HAP-1 (cell line): ENCODE measurements at regions not wholly inside any gene's neighbourhood (a gene's known extent, or its start where the extent isn't known, plus 50 kb on each side); places are given as distances from the start of the nearest gene placed in this dataset.
"Not testable (repeated sequence)": the region's sequence is repeated elsewhere in the genome, so short reads cannot be mapped to it uniquely, and the experiment has no call there.

Experiments used
- DNase-seq, 2 experiments: peaks; one replicate each; pipeline ENCODE4 v3.0.0-alpha.2; 2016 to 2020; ENCODE audit warnings: low spot score in 2 of 2
- H3K27me3 ChIP-seq: fragments of 250-450 bp; sonication (Bioruptor Pico); 2 replicates; pipeline ENCODE4 v1.5.1; 2020; ENCODE audit warnings: low read depth, mild to moderate bottlenecking, moderate library complexity
- H3K36me3 ChIP-seq: fragments of 250-450 bp; sonication (Bioruptor Pico); replicated peaks from 2 replicates; pipeline ENCODE4 v1.5.1; 2020; ENCODE audit warnings: mild to moderate bottlenecking
- H3K4me1 ChIP-seq: fragments of 250-450 bp; sonication (Bioruptor Pico); 2 replicates; pipeline ENCODE4 v1.5.1; 2020; ENCODE audit warnings: mild to moderate bottlenecking
- H3K4me3 ChIP-seq: fragments of 250-450 bp; sonication (Bioruptor Pico); 2 replicates; pipeline ENCODE4 v1.5.1; 2020; ENCODE audit warnings: mild to moderate bottlenecking, moderate library complexity
- H3K9me3 ChIP-seq: fragments of 250-450 bp; sonication (Bioruptor Pico); 2 replicates; pipeline ENCODE4 v1.5.1; 2020; ENCODE audit warnings: mild to moderate bottlenecking, moderate library complexity
- in situ Hi-C: fragments of 300-500 bp; cut with MboI; formaldehyde crosslinking; loops from 3 replicates; pipeline ENCODE4 v1.14.3; 2020; ENCODE audit warnings: low sequenced_read_pairs, inconsistent platforms, mixed read lengths

DNA sequence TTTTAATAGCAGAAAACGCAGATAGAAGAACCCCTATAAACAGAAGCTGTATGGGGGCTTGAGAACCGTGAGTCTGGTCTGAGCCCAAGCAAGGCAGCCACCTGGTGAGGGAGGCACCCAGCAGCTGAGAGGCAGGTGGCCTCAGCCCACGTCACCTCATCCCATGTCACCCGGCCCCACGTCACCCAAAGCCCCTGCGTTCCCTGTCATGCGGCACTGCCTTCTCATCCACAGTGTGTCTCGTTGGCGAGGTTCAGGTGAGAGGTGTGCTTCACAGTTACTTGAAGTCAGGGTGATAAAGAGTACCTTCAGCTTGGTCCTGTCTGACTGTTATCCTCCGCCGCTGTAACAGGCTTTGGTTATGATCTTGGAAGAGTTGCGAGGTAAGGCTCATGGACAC, 80.6 kb upstream of the IRX4 start:
- H3K36me3 ChIP-seq, result no peaks in the 10 kb centered on the region
- no peaks in the 10 kb centered on the region for H3K4me1 ChIP-seq
- no peaks in the 10 kb centered on the region for H3K27me3 ChIP-seq
- DNase-seq, result no peak
- no peaks in the 10 kb centered on the region for H3K9me3 ChIP-seq
- no peak overlapping the region for H3K4me3 ChIP-seq
- in situ Hi-C loops, result no loop called here

DNA sequence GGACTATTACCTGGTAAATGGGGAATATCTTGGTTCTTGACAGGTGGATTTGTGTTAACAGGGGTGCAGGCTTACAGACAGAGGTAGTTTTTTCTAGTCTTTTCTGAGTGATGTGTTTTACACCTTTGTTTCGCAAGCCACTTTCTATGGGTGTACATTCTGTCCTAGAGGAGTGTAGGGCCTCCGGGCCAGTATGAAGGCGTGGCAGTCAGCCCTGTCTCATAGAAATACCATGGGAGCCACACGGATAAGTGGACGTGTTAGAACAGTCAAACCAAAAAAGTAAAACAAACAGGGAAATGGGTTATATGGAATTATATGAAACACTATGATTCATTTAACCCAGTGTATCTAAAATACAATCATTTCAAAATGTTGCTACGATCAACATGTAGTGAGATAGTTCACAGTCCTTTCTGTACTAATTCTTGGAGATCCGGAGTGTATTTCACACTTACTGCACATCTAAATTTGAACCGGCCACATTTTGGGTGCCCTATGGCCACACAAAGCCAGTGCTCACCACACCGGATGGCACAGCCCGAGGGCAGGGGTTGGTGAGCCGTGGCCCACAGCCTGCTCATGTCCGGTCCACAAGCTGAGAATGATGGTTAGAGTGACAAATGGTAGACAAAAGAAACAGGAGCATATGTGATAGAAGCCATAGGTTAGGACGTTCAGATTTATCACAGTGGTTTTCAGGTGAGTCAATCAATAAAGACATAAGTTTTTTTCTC, 80.1 kb upstream of the IRX4 start:
- Histone ChIP-seq H3K36me3 (no peaks in the 10 kb centered on the region), H3K4me1 (no peaks in the 10 kb centered on the region), H3K27me3 (no peaks in the 10 kb centered on the region), H3K4me3 (no peak overlapping the region), H3K9me3 (no peaks in the 10 kb centered on the region)
- in situ Hi-C loops, result no loop called here
- no peak for DNase-seq

DNA sequence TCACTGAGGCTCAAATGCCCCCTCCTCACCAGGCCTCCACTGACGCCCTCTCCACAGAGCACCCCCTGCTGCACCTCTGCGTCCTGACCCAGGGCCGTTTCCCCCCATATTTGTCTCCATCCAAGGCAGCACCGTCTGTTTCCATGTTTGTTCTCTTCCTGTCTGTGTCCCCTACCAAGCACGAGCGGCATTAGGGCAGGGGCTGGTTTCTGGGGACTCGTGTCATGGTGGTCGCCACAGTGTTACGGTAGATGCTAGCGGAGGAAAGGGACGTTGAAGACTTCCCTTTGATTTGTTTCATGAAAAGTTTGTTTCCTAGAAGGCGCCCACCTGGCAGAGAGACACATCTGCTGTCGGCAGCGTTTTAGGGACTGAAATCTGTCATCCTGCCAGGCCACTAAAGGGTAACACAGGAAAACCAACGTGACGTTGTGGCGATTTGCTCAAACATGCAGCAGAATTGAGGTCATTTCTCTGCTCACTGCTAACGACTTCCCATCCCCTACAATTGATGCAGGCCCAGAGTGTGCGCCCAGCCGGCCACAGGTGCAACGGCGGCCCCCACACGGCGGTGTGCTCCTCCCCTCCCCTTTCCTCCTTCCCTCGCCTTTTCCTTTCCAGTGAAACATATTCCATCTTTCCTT, 79.3 kb upstream of the IRX4 start:
- Histone ChIP-seq H3K36me3 (no peaks in the 10 kb centered on the region), H3K4me3 (no peak overlapping the region), H3K4me1 (no peaks in the 10 kb centered on the region), H3K9me3 (no peaks in the 10 kb centered on the region), H3K27me3 (no peaks in the 10 kb centered on the region)
- no peak for DNase-seq
- in situ Hi-C loops, result no loop called here

DNA sequence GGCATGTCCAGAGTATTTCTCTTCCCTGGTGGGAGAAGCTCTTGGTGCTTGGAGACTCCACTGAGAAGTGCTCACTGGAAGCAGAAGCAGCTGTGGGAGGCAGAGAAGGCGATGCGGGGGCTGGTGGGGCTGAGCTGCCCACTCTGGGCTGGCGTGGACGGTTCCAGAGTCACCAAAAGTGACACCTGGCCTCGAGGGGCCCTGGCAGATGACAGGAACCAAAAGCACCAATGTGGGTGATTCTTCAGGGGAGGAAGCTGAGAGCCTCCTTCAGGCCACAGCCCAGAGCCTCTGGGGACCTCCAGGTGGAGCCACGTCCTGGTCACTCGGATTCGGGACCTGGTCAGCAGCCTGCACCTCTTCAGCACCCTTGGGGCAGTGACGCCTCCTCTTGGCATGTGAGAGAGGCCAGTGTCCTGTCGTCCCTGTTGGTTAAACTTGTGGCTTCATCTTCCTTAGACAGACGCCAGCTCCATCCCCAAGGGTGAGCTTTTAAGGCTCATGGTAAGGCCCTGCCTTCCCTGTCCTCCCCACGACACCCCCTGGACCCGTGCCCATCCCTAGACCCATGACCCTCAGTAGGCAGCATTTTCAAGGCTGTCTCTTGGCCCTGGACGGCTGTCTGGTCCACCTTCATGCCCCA, 78.7 kb upstream of the IRX4 start:
- H3K4me1 ChIP-seq, result no peaks in the 10 kb centered on the region
- in situ Hi-C loops, result no loop called here
- DNase-seq, result no peak
- H3K4me3 ChIP-seq, result no peak overlapping the region
- no peaks in the 10 kb centered on the region for H3K9me3 ChIP-seq
- H3K36me3 ChIP-seq, result no peaks in the 10 kb centered on the region
- H3K27me3 ChIP-seq, result no peaks in the 10 kb centered on the region

DNA sequence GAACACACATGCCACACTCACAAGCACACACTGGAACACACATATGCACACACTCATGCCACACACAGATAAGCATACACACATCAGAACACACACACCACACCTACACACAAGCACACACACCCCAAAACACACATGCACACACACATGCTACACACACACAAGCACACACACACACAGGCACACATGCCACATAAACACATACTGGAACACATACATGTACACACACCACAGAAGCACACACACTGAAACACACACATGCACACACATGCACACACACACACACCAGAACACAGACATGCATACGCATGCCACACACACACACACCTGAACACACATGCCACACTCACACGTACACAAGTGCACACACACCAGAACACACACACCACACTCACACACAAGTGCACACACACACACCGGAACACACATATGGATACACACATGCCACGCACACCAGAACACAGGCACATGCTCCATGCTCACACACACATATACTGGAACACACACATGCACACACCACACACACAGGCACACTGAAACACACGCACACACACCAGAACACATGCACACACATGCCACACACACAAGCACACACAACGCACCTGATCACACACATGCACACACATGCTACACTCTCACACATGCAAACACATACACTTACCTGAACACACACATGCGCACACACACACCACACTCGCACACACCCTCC, 78.0 kb upstream of the IRX4 start:
- H3K9me3 ChIP-seq, result no peaks in the 10 kb centered on the region
- no peak for DNase-seq
- no peaks in the 10 kb centered on the region for H3K36me3 ChIP-seq
- in situ Hi-C loops, result no loop called here
- H3K27me3 ChIP-seq, result no peaks in the 10 kb centered on the region
- no peak overlapping the region for H3K4me3 ChIP-seq
- H3K4me1 ChIP-seq, result no peaks in the 10 kb centered on the region

DNA sequence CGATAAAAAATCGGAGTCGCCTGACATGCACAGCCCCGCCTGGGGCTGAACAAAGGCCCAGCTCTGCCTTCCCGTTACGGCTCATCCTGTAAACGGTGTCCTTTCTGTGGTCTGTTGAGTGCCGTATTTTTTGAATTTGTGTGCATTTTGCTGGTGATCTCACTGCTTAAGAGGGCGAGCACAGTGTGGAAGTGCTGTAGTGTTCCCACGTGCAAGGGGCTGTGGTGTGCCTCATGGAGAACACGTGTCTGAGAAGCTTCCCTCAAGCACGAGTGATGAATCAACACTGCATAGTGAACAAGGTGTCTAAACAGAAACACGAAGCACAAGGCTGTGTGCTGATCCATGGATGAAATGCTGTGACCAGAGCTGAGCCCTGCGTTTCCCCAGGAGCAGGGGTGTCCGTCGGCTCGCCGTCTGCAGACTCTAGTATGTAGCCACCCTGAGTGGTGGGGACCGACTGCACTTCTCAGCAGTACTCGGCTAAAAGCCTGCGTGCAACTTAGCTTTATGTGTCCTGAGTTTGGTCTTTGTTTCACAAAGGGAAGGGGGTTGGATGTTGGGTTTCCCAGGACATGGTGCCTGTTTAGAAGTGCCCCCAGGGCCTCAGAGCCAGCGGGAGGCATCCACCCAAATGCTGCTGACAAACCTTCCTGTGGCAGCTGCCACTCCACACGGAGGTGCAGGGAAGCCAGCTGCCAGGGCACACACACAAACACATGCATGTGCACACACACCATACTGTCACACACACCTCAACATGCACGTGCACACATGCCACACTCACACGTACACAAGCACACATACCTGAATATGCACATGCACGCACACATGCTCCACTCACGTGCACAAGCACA, 77.2 kb upstream of the IRX4 start:
- no peak for DNase-seq
- H3K27me3 ChIP-seq, result no peaks in the 10 kb centered on the region
- in situ Hi-C loops, result no loop called here

DNA sequence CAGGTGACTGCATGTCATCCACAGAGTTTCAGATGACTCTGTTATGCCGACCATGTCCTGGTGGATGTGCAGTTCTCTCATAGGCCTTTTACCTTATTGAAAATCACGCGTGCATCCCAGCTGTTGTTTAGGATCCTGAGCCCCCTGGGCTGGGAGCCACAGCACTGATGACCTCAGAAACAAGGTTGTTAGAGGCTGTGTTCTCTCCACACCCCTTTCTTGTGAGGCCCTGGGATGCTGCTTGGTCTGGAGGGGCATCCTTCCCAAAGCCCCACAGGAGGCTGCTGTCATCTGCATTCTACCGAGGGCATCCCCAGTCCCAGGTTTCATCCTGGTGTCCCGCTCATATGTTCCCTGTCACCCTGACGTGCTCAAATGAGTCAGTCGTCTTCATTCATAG, 76.5 kb upstream of the IRX4 start:
- Histone ChIP-seq H3K27me3 (no peaks in the 10 kb centered on the region), H3K4me3 (no peak overlapping the region), H3K9me3 (no peaks in the 10 kb centered on the region), H3K36me3 (no peaks in the 10 kb centered on the region), H3K4me1 (no peaks in the 10 kb centered on the region)
- no peak for DNase-seq
- in situ Hi-C loops, result no loop called here

More for the DNA sequence above, 77.2 kb upstream of the IRX4 start:
- no peak overlapping the region for H3K4me3 ChIP-seq
- no peaks in the 10 kb centered on the region for H3K4me1 ChIP-seq
- no peaks in the 10 kb centered on the region for H3K9me3 ChIP-seq
- H3K36me3 ChIP-seq, result no peaks in the 10 kb centered on the region

DNA sequence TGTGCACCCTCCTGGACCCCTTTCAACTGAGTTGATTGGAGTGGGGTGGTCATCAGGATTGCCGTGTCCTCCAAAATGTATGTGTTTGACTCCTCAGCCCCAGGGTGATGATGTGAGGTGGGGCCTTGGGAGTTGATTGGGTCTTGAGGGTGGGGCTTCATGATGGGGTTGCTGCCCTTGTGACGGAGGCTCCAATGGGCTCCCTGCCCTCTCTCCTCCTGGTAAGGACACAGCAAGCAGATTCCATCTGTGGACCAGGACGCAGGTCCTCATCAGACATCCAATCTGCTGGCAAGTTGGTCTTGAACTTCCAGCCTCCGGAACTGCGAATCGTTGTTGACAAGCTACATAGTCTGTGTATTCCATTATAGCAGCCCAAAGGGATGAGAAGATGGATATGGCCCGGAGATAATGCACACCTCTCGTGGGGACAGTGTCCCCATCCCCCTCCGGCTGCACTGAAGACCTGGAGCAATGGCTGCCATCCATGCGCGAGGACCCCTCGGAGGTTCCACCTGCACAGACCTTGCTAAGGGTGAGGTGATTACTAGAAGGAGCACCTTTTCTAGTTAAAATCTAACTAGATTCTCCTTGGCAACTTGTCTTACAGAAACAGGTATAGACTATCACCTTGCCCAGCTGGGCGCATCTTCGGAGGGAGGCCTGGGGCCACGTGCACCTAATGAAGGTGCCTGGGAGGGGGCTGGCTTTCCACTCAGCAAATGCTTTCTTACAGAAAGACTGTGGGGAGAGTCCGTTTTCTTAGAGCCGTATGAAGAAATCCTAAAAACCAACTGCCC, 75.7 kb upstream of the IRX4 start:
- Histone ChIP-seq H3K36me3 (no peaks in the 10 kb centered on the region), H3K9me3 (no peaks in the 10 kb centered on the region), H3K4me1 (no peaks in the 10 kb centered on the region), H3K4me3 (no peak overlapping the region), H3K27me3 (no peaks in the 10 kb centered on the region)
- no peak for DNase-seq
- in situ Hi-C loops, result no loop called here

DNA sequence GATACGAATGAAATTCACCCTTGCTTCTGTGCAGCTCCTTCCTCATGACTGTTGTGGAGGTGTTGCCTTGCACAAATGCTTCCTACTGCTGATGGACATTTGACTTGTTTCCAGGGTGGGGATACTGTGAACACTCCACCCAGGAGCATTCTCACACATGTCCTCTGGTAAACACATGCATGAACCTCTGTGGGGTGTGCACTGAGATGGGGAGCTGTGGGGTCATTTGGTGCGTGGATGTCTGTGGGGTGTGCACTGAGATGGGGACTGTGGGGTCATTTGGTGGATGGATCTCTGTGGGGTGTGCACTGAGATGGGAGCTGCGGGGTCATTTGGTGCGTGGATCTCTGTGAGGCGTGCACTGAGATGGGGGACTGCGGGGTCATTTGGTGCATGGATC, 72.9 kb upstream of the IRX4 start:
- Histone ChIP-seq H3K36me3 (no peaks in the 10 kb centered on the region), H3K27me3 (no peaks in the 10 kb centered on the region), H3K4me3 (no peak overlapping the region), H3K9me3 (no peaks in the 10 kb centered on the region), H3K4me1 (no peaks in the 10 kb centered on the region)
- in situ Hi-C loops, result no loop called here
- DNase-seq, result no peak

DNA sequence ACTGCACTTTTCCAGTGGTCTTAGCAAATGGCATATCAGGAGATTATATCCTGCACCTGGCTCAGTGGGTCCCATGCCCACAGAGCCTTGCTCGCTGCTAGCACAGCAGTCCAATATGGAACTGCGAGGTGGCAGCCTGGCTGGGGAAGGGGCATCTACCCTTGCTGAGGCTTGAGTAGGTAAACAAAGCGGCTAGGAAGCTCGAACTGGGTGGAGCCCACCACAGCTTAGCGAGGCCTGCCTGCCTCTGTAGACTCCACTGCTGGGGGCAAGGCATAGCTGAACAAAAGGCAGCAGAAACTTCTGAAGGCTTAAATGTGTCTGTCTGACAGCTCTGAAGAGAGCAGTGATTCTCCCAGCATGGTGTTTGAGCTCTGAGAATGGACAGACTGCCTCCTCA, 71.0 kb upstream of the IRX4 start:
- H3K9me3 ChIP-seq, in situ Hi-C loops, DNase-seq, H3K4me1 ChIP-seq, H3K36me3 ChIP-seq, H3K4me3 ChIP-seq, H3K27me3 ChIP-seq: not testable (repeated sequence)

DNA sequence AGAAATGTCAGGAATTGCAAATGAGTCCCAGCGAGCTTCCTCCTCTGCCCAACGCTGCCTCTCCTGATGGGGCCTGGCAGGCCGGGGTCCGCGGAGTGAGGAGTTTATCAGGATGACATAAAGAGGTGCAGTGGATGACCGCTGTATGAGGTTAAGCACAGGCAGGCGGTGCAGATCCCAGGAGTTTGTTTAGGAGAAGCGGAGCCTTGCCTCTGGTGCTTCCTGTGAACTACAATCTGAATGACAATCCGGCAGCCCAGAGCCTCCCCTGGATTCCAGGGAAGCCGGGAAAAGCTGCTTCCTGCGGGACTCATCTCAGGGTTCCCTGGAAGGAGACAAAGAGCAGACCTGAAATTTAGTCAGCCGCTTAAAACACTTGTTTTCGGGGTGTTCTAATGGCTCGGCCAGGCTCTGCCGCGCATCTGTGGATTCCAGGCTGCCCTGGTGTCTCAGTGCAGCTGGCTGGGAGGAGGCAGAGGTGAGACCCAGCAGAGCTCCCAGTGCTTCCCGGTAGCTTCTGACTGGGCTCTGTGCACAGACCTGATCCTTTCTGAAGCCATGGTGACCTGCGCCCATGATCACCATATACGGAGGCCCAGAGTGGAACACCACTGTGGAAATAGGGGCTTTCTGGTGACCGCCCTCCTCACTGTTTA, 69.8 kb upstream of the IRX4 start:
- Histone ChIP-seq H3K36me3 (no peaks in the 10 kb centered on the region), H3K4me1 (no peaks in the 10 kb centered on the region), H3K9me3 (no peaks in the 10 kb centered on the region), H3K4me3 (no peak overlapping the region), H3K27me3 (no peaks in the 10 kb centered on the region)
- no peak for DNase-seq
- in situ Hi-C loops, result no loop called here

DNA sequence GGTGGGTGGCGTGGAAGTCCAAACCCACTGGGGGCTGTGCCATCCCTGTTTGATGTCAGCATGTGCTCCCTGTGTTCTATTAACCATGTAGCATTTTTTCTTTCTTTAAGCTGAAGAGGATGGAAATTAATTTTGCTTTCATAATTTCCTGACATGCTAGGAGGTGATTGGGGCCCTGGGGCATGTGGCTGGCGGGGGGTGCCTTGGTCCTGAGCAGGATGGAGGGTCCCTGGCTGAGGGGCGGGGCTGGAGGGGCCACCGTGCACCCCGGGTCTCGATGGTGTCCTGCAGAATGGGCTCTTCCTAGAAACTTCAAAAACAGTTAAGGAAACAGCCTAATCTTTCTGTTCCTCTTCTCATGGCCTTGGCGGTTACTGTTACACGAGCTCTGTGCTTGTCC, 69.3 kb upstream of the IRX4 start:
- DNase-seq, result no peak
- Histone ChIP-seq H3K36me3 (no peaks in the 10 kb centered on the region), H3K9me3 (no peaks in the 10 kb centered on the region), H3K4me3 (no peak overlapping the region), H3K27me3 (no peaks in the 10 kb centered on the region), H3K4me1 (no peaks in the 10 kb centered on the region)
- in situ Hi-C loops, result no loop called here
